Neural cell (in vitro differentiated cells): ENCODE measurements at regions not wholly inside any gene's neighbourhood (a gene's known extent, or its start where the extent isn't known, plus 50 kb on each side); places are given as distances from the start of the nearest gene placed in this dataset.

ENCODE experiments used
- H2AFZ ChIP-seq: fragments of 200-600, 300-800 bp; sonication (generic), shearing (Covaris generic); 2 replicates; pipeline ENCODE4 v1.6.0; 2014; ENCODE audit warnings: low read depth, mild to moderate bottlenecking, antibody characterized with exemption, low read length, moderate library complexity
- H3F3A ChIP-seq: fragments of 200-600 bp; shearing (Covaris generic); 2 replicates; pipeline ENCODE4 v1.6.1; 2016; ENCODE audit warnings: mild to moderate bottlenecking, moderate library complexity, mixed read lengths, antibody characterized with exemption, low read length; ENCODE audit not compliant: insufficient read depth, poor library complexity, severe bottlenecking
- H3K27ac ChIP-seq: fragments of 200-600, 300-800 bp; sonication (generic), shearing (Covaris generic); 2 replicates; pipeline ENCODE4 v1.5.1; 2014; ENCODE audit warnings: mild to moderate bottlenecking, low read length, moderate library complexity
- H3K27me3 ChIP-seq: fragments of 300-800, 200-600 bp; sonication (generic), shearing (Covaris generic); 2 replicates; pipeline ENCODE4 v1.6.0; 2014; ENCODE audit warnings: mild to moderate bottlenecking, low read depth, low read length, moderate library complexity; ENCODE audit not compliant: insufficient read depth
- H3K36me3 ChIP-seq: fragments of 300-800, 200-600 bp; sonication (generic), shearing (Covaris generic); 2 replicates; pipeline ENCODE4 v1.5.1; 2014; ENCODE audit warnings: mild to moderate bottlenecking, antibody characterized with exemption, low read length, moderate library complexity; ENCODE audit not compliant: insufficient read depth
- H3K4me2 ChIP-seq: fragments of 300-800, 200-600 bp; sonication (generic), shearing (Covaris generic); 2 replicates; pipeline ENCODE4 v1.6.0; 2014; ENCODE audit warnings: mild to moderate bottlenecking, low read length
- H3K4me3 ChIP-seq: fragments of 300-800, 200-600 bp; sonication (generic), shearing (Covaris generic); 2 replicates; pipeline ENCODE4 v1.5.1; 2014; ENCODE audit warnings: mild to moderate bottlenecking, low read length, moderate library complexity
- H3K79me2 ChIP-seq: fragments of 200-600 bp; shearing (Covaris generic); replicated peaks from 2 replicates; pipeline ENCODE4 v1.6.0; 2014; ENCODE audit warnings: mild to moderate bottlenecking, low read length, moderate library complexity; ENCODE audit not compliant: insufficient read depth
- H3K9ac ChIP-seq: fragments of 300-800, 200-600 bp; sonication (generic), shearing (Covaris generic); 2 replicates; pipeline ENCODE4 v1.6.1; 2016; ENCODE audit warnings: mild to moderate bottlenecking, low read length, mixed read lengths
- H3K9me2 ChIP-seq: fragments of 200-600 bp; shearing (Covaris generic); 2 replicates; pipeline ENCODE4 v1.6.1; 2016; ENCODE audit warnings: mild to moderate bottlenecking, low read length, mixed read lengths; ENCODE audit not compliant: insufficient read depth
- H3K9me3 ChIP-seq: fragments of 200-600, 300-800 bp; sonication (generic), shearing (Covaris generic); 2 replicates; pipeline ENCODE4 v1.6.1; 2016; ENCODE audit warnings: mild to moderate bottlenecking, mixed run types, low read length, moderate library complexity, mixed read lengths
- H4K20me1 ChIP-seq: fragments of 200-600 bp; shearing (Covaris generic); 2 replicates; pipeline ENCODE4 v1.6.1; 2016; ENCODE audit warnings: mild to moderate bottlenecking, mixed run types; ENCODE audit not compliant: insufficient read depth
- CTCF ChIP-seq: fragments of 450-650 bp; IDR thresholded peaks from 2 replicates; pipeline ENCODE4 v1.5.1; 2014; ENCODE audit warnings: antibody characterized with exemption, mild to moderate bottlenecking, moderate library complexity; ENCODE audit not compliant: poor library complexity, severe bottlenecking
- EP300 ChIP-seq: fragments of 450-650 bp; conservative IDR thresholded peaks from 2 replicates; pipeline ENCODE4 v1.6.1; 2014; ENCODE audit warnings: antibody characterized with exemption, mild to moderate bottlenecking, moderate library complexity; ENCODE audit not compliant: poor library complexity, severe bottlenecking
- EZH2 ChIP-seq: fragments of 200-600, 300-800 bp; shearing (Covaris generic), sonication (generic); IDR thresholded peaks from 2 replicates; pipeline ENCODE4 v1.6.1; 2014; ENCODE audit warnings: antibody characterized with exemption, low read length, borderline replicate concordance, mild to moderate bottlenecking; ENCODE audit not compliant: insufficient read depth, poor library complexity, severe bottlenecking
- MXI1 ChIP-seq: fragments of 450-650 bp; conservative IDR thresholded peaks from 2 replicates; pipeline ENCODE4 v1.6.1; 2014; ENCODE audit warnings: antibody characterized with exemption, mild to moderate bottlenecking; ENCODE audit not compliant: poor library complexity, severe bottlenecking
- POLR2AphosphoS5 ChIP-seq: IDR thresholded peaks from 2 replicates; pipeline ENCODE4 v1.6.1; 2012
- RAD21 ChIP-seq: fragments of 450-650 bp; conservative IDR thresholded peaks from 2 replicates; pipeline ENCODE4 v1.6.1; 2014; ENCODE audit warnings: antibody characterized with exemption, mild to moderate bottlenecking, moderate library complexity
- SMC3 ChIP-seq: fragments of 450-650 bp; conservative IDR thresholded peaks from 2 replicates; pipeline ENCODE4 v1.6.1; 2014; ENCODE audit warnings: antibody characterized with exemption, mild to moderate bottlenecking, moderate library complexity; ENCODE audit not compliant: poor library complexity
- TAF1 ChIP-seq: IDR thresholded peaks from 2 replicates; pipeline ENCODE4 v1.6.1; 2012; ENCODE audit warnings: low read depth
- TF ChIP-seq, protein P1 (sequence below): IDR thresholded peaks from 2 replicates; pipeline ENCODE4 v1.6.1; 2012; ENCODE audit warnings: borderline replicate concordance

GRCh38 chr7:52791176-52791700 is 244.2 kb upstream of the POM121L12 start:
- no peaks in the 10 kb centered on the region for H3K27me3 ChIP-seq
- no peaks in the 10 kb centered on the region for H4K20me1 ChIP-seq
- TF ChIP-seq, protein P1, sequence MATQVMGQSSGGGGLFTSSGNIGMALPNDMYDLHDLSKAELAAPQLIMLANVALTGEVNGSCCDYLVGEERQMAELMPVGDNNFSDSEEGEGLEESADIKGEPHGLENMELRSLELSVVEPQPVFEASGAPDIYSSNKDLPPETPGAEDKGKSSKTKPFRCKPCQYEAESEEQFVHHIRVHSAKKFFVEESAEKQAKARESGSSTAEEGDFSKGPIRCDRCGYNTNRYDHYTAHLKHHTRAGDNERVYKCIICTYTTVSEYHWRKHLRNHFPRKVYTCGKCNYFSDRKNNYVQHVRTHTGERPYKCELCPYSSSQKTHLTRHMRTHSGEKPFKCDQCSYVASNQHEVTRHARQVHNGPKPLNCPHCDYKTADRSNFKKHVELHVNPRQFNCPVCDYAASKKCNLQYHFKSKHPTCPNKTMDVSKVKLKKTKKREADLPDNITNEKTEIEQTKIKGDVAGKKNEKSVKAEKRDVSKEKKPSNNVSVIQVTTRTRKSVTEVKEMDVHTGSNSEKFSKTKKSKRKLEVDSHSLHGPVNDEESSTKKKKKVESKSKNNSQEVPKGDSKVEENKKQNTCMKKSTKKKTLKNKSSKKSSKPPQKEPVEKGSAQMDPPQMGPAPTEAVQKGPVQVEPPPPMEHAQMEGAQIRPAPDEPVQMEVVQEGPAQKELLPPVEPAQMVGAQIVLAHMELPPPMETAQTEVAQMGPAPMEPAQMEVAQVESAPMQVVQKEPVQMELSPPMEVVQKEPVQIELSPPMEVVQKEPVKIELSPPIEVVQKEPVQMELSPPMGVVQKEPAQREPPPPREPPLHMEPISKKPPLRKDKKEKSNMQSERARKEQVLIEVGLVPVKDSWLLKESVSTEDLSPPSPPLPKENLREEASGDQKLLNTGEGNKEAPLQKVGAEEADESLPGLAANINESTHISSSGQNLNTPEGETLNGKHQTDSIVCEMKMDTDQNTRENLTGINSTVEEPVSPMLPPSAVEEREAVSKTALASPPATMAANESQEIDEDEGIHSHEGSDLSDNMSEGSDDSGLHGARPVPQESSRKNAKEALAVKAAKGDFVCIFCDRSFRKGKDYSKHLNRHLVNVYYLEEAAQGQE: no peak
- TF ChIP-seq TAF1 (no peak), MXI1 (no peak), SMC3 (no peak), RAD21 (no peak), EZH2 (no peak), POLR2AphosphoS5 (no peak)
- H3K27ac ChIP-seq: no peak overlapping the region
- no peak overlapping the region for H3K9ac ChIP-seq
- H3K4me2 ChIP-seq: no peak overlapping the region
- H3F3A ChIP-seq: no peaks in the 10 kb centered on the region
- no peaks in the 10 kb centered on the region for H3K36me3 ChIP-seq
- H3K9me3 ChIP-seq: no peaks in the 10 kb centered on the region
- no peak overlapping the region for H3K4me3 ChIP-seq
- H3K9me2 ChIP-seq: no peaks in the 10 kb centered on the region
- H2AFZ ChIP-seq: no peak overlapping the region
- no peaks in the 10 kb centered on the region for H3K79me2 ChIP-seq

GRCh38 chr7:52786174-52786573 is 249.3 kb upstream of the POM121L12 start:
- Histone ChIP-seq H3F3A (no peaks in the 10 kb centered on the region), H3K79me2 (no peaks in the 10 kb centered on the region), H3K9me3 (no peaks in the 10 kb centered on the region), H3K27ac (no peak overlapping the region), H3K4me2 (no peak overlapping the region), H4K20me1 (no peaks in the 10 kb centered on the region), H3K9me2 (no peaks in the 10 kb centered on the region), H3K9ac (no peak overlapping the region), H3K27me3 (no peaks in the 10 kb centered on the region), H3K4me3 (no peak overlapping the region), H3K36me3 (no peaks in the 10 kb centered on the region), H2AFZ (no peak overlapping the region)
- no peak for TF ChIP-seq POLR2AphosphoS5
- TF ChIP-seq RAD21: no peak
- TF ChIP-seq EP300: no peak
- TF ChIP-seq EZH2: no peak
- no peak for TF ChIP-seq MXI1
- TF ChIP-seq TAF1: no peak
- TF ChIP-seq CTCF: no peak
- TF ChIP-seq SMC3: no peak
- TF ChIP-seq, protein P1: no peak
